Activated naive CD4-positive, alpha-beta T cell treated with anti-CD3 and anti-CD28 coated beads, Interleukin-2, amount 50 U/mL, for 16 hours (primary cell): ENCODE measurements at regions not wholly inside any gene's neighbourhood (a gene's known extent, or its start where the extent isn't known, plus 50 kb on each side); places are given as distances from the start of the nearest gene placed in this dataset.

Experiments
- DNase-seq: peaks from one replicate; pipeline ENCODE4 v3.0.0-alpha.2; 2020

DNA sequence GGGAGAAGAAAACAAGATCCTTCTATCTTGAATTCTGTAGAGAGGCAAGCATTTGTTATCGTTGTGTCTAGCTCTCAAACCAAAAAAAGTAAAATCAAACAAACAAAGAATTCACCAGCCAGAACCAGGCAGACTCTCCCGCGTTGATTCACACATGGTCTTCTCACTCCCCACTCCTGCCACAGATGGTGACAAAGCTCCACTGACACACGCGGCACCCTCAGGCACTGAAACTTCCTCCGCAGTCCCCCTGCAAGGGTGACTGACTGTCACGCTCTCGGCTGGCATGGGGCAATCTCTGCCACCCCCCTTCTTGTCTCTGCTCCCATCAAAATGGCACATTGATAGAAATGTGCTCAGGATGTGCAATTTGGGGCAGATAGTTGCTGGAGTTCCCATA lies 304.9 kb downstream of the DHX15 start:
- no peak for DNase-seq

DNA sequence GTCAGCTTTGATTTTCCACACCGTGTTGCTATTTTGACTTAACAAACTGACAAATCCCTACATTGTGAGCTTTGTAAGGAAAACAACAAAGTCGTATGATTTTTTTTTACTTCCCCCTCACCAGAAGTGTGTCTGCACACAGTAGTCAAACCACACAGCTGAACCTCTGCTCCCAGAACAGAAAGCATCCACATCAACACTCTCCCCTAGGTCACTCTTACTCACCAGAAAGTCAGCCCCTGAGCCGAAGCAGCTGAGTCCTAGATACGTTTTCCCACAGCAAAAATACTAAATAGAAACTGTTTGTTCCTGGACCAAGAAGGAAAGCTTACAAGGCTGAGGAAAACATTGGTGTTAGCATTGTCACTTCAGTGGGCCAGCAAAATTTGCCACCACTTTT lies 305.7 kb downstream of the DHX15 start:
- DNase-seq, result no peak

DNA sequence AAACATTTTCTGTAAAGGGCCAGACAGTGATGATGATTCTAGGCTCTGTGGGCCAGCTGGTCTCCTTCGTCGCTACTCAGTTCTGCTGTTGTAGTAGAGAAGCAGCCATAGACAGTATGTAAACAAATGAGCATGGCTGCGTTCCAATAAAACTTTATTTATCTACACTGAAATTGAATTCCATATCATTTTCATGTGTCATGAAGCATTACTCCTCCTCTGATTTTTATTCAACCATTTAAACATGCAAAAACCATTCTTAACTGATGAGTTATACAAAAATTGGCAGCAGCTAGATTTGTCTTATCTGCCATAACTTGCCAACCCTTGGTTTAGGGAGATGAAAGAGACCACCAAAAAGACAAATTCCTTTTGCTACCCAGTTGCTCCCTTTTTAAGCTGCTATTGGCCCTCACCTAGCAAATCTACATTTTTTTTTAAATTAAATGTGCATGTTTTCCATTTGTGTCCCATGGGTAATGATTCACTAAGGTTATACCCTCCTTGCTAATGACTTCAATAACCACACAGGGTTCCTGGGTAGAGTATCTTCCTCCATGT lies 309.9 kb downstream of the DHX15 start:
- no peak for DNase-seq

DNA sequence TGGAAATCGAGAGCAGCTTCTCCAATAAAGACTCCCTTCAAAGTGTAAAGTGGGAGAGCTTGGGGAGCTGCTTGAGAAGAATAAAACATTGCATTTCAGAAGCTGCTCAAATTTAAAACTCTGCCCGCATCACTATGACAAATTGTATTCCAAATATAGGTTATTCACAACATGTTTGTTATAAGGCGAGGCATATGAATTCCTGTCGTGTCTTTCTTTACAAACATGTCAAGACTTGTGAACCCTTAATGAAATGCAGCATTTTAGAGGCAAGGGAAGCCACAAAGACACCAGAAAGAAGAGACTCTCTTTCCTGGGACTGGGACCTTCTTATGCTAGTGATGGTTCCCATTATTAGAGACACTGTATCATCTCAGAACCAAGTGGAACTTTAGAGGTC lies 311.2 kb downstream of the DHX15 start:
- DNase-seq, result no peak

DNA sequence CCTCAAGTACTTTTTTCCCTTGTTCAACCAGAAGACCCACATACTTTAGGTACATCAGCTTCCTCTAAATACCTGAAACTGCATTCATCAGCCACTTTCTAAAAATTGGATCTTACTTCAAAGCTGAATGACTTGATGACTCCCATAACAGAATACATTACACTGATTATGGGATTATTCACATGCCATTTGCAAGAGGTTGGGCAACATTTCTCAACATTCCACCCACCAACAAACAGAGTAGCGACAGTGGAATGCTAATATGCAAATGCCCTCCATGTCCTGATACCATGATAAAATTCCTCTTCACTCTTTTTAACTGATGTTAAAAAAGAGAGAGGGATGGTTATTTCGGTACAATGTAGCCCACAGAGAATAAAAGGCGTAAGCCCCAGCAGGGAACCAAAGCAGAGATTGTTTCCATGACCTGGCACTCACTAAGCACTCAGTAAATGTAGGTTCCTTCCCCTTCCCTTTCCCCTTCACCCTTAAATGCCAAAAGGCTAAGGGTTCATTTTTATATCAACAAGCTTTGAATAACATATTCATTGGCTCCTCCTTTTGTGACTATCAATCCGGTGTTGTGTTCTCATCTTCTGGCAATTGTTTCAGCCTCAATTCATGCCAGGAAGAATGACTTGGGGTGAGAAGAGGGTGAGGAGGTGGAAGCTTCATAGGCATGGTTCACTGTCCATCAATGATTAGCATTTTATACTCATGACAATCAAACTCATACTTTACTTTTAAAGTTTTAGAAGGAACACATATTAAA lies 317.2 kb downstream of the DHX15 start:
- no peak for DNase-seq

DNA sequence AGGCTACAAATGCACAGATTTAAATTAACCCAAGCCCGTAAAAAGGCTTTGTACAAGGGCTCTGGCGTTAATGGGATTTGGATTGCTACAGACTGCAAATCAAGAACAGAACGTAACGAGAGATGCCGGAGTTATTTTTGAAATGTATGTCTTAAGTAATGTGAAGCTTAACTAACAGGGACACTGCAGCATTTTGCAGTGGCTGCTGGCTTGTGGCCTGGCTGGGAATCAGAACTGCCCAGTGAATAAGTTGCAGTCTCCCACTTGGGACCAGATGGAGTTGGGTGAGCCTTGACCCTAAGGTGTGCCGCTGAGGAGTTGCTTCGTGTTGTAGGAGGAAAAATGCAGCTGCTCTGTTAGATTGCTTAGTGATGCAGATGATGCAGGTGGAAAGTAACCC lies 318.4 kb downstream of the DHX15 start:
- DNase-seq, result no peak

DNA sequence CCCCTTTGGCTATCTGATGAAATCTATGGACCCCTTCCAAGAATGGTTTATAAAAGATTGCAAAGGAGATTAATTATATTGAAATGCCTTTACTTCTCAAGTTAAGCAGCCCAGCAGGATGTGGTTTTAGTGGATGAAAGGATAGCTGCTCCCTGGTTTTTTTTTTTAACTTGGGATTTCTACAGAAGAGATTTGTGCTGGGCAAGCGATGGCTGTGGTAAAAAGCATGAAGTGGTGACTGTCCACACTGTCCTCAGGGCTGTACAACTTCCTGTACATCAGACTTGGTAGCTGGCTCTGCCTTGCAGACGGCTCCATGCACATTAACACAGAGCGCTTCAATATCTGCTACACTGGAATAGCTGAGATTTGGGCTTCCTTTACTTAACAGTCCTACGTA lies 321.7 kb downstream of the DHX15 start:
- no peak for DNase-seq

DNA sequence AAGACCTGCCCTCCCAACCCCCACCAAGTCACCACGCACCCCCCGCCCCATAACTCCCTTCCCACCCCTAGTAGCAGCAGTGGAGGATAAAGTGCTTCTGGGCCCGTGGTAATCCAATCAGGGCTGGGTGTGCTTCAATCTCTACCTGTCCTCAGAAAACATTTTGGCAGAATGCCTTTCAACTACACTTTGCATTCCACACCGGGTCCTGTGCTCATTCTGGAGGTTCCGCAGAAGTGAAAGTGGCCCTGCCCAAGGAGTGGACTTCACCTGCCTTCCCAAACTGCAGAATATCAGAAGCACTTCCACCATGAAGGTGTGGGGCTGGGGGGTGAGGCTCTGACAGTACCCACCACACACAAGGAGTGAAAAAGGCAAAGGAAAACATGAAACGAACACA lies 322.3 kb downstream of the DHX15 start:
- DNase-seq, result no peak

DNA sequence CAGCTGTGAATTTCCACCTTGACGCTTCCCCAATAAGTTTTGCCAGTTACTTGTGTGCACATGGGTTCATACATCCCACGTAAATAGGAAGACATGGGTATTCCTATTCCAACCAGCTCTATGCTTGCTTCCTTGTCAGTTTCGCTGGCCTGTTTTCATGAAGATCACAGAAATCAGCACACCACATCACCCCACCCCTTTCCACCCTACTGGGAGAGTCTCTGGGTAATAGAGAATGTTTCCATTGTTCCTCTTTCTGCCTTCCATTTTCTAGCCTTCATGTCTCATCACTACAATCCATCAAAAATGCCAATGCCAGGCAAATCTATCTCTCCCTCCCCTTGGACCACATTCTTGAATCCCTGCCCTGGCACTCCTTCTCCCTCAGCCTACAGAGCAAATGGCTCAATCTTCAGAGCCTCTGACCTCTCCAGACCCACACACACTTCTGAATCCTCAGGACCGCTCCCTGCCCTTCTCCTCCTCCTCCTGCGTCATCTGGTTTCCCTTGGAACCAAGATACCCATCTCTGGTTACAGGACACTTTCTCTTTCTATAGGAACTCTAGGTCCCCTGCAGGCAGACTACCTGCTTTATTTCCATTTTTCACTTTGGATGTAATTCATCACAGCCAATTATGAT lies 323.3 kb downstream of the DHX15 start:
- no peak for DNase-seq

DNA sequence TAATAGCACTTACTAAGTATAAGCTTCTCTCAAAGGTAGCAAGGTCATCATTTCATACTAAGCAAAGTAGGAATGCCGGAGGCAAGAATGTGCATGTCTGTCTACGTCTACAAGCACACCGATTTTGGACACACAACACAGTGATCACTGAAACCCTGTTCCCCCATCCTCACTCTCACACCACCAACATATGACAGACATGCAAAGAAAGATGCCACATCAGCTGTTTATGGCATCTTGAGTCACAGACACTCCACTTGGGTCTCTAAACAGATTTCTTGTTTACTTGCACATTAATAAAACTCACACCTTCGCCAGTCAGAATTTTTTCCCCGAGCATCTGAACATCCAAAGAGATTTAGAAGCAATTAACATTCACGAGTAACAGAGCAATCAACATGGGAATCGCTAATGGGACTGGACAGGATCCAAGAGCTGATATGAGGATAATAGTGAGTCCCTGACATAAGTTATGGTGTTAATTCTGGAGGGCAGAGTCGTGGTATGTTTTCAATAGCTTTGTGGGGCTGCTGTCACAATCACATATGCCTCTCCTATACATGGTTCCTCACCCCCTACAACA lies 324.1 kb downstream of the DHX15 start:
- no peak for DNase-seq

DNA sequence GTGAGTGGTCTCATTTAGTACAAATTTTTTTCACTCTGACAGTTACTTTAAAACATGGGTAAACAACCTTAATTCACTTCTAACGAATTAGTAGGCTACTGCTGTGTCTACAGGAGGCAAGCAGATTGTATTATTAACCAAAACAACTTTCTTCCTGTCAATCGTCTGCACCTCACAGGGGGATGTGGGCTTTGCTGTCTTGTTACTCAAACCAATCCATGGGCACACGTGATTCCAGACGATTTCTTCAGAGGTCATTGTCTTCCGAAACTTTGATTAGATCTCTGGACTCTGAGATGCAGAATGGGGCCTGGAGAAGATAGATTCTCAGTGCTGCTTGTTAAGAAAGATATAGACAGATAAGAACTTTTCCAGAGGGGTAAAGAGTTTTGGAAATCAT lies 327.8 kb downstream of the DHX15 start:
- no peak for DNase-seq

DNA sequence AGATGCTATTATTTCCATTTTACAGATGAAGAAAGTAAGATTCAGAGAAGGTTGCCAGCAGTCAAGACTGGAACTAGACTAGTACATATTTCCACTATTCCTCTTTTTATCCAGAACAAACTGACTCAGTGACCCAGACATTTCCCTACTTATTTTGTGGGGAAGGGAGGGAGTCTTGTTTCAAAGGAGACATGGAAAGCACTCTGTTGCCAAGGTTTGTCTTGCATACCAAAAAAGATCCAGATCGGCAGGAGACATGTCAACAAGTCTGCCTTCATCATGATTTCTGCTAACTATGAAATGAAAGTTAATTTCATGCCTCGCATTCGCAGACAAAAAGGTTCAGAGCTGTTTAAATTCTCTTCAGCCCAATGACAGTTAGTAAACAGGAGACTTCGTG lies 328.3 kb downstream of the DHX15 start:
- no peak for DNase-seq

DNA sequence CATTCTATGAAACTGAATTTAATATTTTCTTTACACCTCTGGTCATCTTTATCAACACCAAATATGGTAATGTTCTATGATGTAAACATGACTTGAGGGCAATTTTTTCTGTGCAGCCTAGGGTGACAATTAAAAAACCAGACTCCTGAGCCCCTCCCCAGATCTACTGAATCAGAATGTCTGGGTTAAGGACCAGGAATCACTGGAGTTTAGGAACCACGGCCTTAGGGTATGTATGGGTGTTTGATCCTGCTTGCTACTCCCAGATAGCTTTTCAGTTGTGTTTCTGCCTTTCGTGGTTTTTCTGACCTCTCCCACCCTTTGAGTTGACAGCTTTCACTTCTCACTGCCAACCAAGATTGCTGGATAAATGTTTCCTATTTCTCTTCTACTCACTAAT lies 332.2 kb downstream of the DHX15 start:
- DNase-seq, result no peak

DNA sequence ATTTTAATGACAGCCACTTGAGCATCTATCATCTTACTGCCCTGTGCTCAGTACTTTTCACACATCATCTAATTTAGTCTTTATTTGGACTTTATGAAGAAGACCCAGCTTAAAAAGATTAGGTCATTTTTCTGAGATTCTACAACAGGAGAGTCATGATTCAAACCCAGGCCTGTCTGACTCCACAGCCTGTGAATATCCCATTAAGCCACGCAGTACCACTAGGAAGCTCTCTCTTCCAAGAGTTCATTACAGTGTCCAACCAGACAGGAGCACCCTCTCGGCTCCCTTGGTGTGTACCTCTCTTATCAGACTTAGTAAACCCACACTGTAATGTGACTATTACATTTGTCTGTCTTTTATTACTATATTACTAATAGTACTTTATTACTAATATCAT lies 332.8 kb downstream of the DHX15 start:
- no peak for DNase-seq

DNA sequence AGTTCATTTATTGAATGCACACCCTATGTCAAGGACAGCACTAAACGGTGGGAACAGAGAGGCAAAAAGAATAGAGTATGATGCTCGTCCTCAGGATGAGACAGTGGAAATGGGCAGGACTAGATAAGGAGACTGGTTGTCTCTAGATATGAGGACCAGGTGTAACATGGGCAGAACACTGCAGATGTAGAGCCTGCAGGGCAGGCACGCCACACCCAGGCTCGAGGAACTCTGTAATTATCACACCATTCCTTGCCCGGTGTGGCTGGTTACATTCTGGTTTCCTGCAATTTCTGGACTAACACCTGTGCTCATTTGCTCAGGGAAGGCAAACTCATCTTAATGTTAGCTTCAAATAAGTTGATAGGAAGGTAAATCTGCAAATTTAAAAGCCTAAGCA lies 334.4 kb downstream of the DHX15 start:
- no peak for DNase-seq

DNA sequence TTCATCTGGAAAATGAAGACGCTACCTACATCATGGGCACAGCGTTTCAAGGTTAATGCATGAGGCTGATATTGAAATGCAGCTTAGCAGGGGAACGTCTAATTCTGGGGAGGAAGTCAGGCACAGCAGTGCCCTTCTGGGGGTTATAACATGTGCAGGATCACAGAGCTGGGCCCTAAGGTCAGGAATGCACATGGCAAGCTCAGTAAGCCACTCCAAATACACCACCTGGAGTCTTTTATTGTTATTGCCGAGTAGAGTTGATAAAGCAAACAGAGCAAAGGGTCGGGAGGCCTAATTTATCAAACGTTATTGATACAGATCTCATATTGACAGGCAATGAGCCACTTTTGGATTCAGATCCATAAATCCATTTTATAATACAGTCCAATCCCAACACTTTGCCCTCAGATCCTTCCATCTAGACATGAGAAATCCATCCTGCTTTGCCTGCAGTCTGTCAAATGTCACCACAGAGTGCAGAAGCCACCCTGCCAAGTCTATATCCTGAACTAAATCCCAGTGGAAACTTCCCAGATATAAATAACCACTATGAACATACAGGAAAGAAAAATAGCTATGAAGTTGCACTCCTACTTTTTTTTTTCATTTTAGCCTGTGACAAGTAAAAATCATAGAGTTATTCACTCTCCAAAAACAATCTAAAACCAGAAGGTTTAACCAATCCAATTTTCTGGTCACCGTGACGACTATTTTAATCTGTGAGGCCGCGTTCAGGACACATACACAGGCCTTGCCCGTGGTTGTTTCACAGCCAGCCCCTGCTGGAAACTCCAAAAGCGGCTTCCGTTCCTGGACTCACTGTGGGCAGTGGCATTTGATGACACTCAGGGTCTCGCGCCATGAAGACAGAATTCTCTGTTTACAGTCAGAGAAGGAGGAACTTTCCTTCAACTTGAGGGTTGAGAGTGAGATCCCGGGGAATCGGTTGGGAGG lies 335.4 kb downstream of the DHX15 start:
- DNase-seq, result no peak

DNA sequence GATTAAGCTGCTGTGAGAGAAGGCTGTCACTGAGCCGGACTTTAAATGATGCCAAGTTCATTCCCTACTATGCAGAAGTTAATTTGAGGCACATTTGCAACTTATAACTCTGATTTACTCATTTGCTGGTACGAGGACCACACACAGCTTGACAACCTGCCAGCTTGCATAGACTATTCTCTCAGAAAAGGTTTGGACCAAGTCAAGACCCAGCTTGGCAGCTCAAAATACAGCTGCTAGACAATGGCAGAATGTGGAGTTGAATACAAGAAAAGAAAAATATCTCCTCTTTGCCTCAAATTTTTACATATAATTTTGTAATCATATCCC lies 338.9 kb downstream of the DHX15 start:
- no peak for DNase-seq

DNA sequence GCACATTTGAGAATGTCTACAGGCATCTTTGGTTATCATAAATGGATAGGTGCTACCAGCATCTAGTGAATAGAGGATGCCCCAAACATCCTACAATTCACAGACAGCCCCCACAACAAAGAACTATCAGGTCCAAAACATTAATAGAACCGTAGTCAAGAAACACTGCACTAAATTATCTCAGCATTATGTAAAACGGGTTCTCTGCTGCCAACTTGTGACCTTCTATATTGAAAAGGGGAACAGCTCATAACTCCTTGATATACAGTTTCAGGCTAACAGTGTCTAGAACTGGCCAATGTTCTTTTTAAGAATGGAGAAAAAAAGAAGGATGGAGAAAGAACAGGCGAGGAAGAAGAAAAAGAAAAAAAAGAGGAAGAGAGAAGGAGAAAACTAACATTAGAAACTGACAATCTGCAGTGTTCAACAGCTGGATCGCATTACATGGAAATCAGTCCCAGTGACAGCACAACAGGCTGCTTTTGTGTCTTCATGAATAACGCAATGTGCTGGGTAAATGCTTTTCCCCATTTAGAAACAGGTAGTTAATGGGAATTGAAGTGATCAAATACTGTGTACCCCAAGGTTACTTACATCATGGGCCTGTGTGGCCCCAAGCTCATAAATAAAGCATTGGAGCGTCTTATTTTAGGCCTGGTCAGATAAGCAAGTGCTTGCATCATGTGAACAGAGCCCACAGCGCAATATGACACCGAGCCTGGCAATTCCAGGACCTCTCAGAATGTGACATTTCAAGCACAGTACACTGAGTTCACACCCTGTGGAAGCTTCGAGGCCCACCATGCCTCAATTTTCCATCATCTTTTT lies 339.5 kb downstream of the DHX15 start:
- DNase-seq, result no peak

DNA sequence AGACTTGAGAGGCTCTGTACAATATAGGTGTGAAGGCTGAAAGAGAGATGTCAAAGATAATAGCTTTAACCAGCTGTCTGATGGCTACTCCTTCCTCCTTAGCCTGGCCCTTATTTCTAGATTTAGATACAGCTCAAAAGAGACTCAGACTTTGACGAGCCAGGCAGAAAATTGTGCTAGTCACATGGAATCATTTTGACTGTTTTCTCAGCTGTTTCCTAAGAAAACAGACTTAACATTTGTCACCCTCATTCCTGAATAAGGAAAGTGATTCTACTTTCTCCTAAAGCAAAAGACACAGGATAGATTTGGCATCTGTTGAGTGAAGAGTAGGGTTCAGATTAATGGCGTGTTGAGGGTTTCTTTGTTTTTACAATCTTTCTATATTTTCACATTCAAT lies 340.7 kb downstream of the DHX15 start:
- DNase-seq, result no peak

DNA sequence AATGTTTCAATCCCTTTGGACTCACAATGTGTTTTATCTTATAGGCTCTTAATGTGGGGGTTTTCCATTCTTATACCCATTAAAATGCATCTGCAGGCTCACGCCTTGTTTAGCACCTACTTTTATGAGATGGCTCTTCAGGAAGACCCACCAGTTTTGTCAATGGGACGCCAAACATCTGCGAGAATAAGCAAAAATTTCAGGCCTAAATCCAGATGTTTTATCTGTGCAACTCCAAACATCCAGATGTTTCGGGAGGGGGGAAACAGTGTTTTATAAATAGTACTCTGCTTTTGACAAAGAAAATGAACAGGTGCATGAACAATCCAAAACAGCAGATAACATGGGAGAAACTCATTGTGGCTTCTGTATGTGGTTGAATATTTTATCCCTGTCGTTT lies 342.8 kb downstream of the DHX15 start:
- DNase-seq, result no peak

DNA sequence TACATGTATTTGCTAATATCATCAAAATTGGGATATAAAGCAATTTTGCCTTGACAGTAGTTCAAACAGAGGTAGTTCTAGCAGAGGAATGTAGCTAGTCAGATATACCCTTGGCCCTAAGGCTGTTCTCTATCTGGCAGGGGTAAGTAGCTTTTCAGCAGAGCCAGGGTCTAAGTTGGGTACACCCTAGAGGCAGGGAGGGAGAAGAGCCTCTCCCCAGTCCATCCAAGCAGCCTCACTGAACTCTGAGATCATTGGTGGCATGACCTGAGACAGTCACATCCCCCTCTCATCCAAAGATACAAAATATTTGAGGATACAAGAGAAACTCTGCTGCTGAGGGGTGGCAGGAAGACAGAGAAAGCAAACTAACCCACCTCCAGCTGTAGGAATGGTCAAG lies 343.7 kb downstream of the DHX15 start:
- no peak for DNase-seq

DNA sequence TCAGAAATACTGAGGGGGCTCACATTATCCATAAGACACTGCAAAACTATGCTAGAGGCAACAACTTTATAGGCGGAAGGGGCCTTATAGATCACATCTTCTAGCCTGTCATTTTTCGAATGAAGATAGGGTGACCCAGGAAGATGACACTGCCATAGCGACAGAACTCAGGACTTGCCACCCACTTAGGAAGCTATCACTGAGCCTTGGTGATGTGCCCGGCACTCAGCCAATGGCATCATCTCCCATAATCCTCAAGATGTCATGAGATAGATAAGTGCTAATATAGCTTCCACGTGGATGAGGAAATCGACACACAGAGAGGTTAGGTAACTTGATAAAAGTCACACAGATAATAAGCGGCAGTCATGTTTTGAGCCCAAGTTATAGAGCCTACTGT lies 346.6 kb downstream of the DHX15 start:
- DNase-seq, result no peak
